Dendritic cell treated with granulocyte-macrophage colony-stimulating factor and Interleukin-4, amounts not matched to agents 40 ng/mL and 50 ng/mL, for 4 days (primary cell): ENCODE measurements at regions not wholly inside any gene's neighbourhood (a gene's known extent, or its start where the extent isn't known, plus 50 kb on each side); places are given as distances from the start of the nearest gene placed in this dataset.

Experiments used
- H3K27ac Mint-ChIP-seq: one replicate; pipeline ENCODE4 v1.8.0; 2022; ENCODE audit warnings: mild to moderate bottlenecking, mixed read lengths
- H3K27me3 Mint-ChIP-seq: one replicate; pipeline ENCODE4 v1.8.0; 2022; ENCODE audit warnings: mild to moderate bottlenecking, mixed read lengths
- H3K36me3 Mint-ChIP-seq: one replicate; pipeline ENCODE4 v1.8.0; 2022; ENCODE audit warnings: low read depth, mixed read lengths
- H3K4me1 Mint-ChIP-seq: one replicate; pipeline ENCODE4 v1.8.0; 2022; ENCODE audit warnings: low read depth, mixed read lengths
- H3K4me3 Mint-ChIP-seq: one replicate; pipeline ENCODE4 v1.8.0; 2022; ENCODE audit warnings: mild to moderate bottlenecking, moderate library complexity, mixed read lengths
- H3K9me3 Mint-ChIP-seq: one replicate; pipeline ENCODE4 v1.8.0; 2022; ENCODE audit warnings: mixed read lengths
- intact Hi-C: fragments of 100-400 bp; cut with micrococcal nuclease; formaldehyde crosslinking; loops from one replicate; pipeline ENCODE4 v1.15.0; 2022

DNA sequence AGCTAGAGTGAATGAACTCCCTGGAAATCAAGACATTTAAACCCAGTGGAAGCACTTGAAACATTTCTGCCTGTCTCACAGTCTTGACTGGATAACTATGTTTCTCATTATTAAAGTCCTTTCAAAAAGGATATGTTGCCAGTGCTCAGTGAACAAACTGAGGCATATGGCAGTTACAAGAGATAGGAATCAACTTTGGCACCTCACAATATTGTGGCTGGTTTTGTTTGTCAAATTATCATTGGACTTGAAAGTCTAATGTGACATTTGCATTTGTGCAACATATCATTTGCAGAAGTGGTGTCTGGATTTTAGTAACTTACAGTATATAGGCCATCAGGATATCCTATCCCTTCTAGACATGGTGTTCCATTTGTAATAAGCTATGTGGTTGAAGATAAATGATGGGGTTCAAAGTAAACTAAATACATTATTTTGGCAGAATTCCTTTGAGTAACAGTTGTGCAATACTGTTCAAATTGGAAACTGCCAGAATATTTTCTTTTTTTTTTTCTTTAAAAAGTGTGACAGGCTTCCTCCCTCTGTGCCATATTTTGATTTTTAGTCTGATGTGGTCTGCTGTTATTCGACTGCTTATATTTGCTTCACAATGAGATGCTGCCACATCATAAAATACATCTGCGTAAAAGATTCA is 927.7 kb downstream of the FLRT2 start:
- no peaks in the 10 kb centered on the region for H3K36me3 Mint-ChIP-seq
- no peak overlapping the region for H3K4me3 Mint-ChIP-seq
- H3K9me3 Mint-ChIP-seq, result no peaks in the 10 kb centered on the region
- intact Hi-C loops, result no loop called here
- H3K4me1 Mint-ChIP-seq, result no peaks in the 10 kb centered on the region
- H3K27me3 Mint-ChIP-seq, result no peaks in the 10 kb centered on the region
- no peak overlapping the region for H3K27ac Mint-ChIP-seq

DNA sequence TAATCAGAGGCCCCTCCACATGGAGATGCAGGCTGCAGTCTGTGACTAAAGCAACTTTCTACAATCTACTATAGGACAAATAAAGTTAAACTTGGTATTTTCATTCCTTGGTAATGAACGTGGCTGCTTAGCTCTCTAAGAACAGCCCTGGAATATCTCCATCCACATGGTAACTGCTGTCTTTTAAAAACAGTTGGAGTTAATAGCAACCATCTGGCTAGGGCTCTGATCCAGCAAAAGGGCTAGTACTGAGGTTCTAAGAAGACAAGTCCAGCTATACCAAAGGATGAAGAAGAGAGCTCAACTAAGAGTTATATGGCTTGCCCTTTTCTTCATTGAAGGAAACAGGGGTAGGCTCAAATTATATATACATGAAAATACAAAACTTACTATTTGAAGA is 920.1 kb downstream of the FLRT2 start:
- Mint-ChIP-seq H3K27ac (no peak overlapping the region), H3K36me3 (no peaks in the 10 kb centered on the region), H3K27me3 (no peaks in the 10 kb centered on the region), H3K9me3 (peaks cover 8% of the 10 kb centered on the region), H3K4me3 (no peak overlapping the region), H3K4me1 (no peaks in the 10 kb centered on the region)
- intact Hi-C loops, result no loop called here

DNA sequence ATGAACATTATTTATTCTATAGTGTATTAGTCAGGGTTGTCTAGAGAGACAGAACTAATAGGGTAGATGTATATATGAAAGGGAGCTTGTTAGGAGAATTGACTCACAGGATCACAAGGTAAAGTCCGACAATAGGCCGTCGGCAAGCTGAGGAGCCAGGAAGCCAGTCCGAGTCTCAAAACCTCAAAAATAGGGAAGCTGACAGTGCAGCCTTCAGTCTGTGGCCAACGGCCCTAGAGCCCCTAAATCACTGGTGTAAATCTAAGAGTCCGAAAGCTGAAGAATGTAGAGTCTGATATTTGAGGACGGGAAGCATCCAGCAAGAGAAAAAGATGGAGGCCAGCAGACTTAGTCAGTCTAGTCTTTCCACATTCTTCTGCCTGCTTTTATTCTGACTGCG is 912.2 kb downstream of the FLRT2 start:
- no peak overlapping the region for H3K27ac Mint-ChIP-seq
- intact Hi-C loops, result no loop called here
- no peak overlapping the region for H3K4me3 Mint-ChIP-seq
- H3K36me3 Mint-ChIP-seq, result no peaks in the 10 kb centered on the region
- H3K27me3 Mint-ChIP-seq, result no peaks in the 10 kb centered on the region
- no peaks in the 10 kb centered on the region for H3K9me3 Mint-ChIP-seq
- peaks cover 11% of the 10 kb centered on the region for H3K4me1 Mint-ChIP-seq

DNA sequence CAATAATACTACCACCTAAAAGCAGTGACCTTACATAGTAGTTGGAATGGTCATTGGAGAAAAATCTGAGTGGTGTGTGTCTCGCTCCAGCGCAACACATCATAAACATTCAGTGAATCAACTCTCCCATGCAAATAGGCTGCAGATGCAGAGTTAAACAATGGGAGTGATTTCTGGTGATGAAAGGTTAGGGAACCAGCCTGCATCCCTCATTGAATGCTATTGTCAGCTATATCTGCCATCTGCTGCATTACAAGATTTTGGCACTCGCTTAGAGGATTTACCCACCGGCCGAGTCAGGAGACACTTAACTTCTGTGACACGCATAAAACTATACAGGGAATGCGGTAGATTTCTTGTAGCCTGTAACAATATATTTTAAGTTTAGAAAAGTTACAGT is 900.9 kb downstream of the FLRT2 start:
- no peaks in the 10 kb centered on the region for H3K4me1 Mint-ChIP-seq
- no peaks in the 10 kb centered on the region for H3K36me3 Mint-ChIP-seq

DNA sequence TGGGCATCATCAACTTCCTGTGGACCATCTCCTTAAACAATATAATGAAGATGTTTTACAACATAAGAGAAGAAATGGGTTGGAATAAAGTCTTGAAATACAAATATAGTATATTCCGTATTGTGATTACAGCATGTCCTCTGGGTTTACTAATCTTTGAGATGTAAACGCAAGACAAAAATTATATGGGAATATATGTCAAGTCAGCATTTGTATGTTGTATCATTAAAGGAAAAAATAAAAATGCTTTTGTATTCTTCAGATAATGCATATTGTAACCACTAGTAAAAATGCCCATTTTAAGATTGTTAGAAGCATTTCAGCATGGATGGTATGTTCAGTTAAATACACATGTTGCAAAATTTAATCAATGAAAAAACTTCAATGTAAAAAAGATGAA is 893.3 kb downstream of the FLRT2 start:
- Mint-ChIP-seq H3K36me3 (no peaks in the 10 kb centered on the region), H3K4me3 (no peak overlapping the region), H3K9me3 (no peaks in the 10 kb centered on the region), H3K27ac (no peak overlapping the region), H3K27me3 (no peaks in the 10 kb centered on the region), H3K4me1 (no peaks in the 10 kb centered on the region)
- intact Hi-C loops, result no loop called here

More for the DNA sequence above, 900.9 kb downstream of the FLRT2 start:
- intact Hi-C loops, result no loop called here
- no peak overlapping the region for H3K4me3 Mint-ChIP-seq
- H3K27me3 Mint-ChIP-seq, result no peaks in the 10 kb centered on the region
- peaks cover 8% of the 10 kb centered on the region for H3K9me3 Mint-ChIP-seq
- no peak overlapping the region for H3K27ac Mint-ChIP-seq

DNA sequence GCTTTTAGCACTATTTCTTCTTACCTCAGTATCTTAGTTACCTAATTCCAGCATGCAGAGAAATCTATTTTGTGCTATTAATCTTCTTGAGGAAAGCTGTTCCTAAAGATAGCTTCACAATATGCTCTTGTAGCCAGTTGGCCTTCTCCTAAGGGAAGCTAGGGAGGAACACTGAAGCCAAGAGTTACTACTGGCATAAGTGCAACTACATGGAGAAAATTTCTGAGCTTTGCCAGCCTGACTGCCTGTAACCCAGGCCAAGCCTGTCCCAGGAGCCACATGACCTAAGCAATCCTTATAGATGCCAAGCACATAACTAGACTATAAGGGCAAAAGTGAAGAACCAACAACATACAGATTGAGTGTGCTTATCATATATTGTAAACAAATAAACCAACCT is 890.2 kb downstream of the FLRT2 start:
- H3K27me3 Mint-ChIP-seq, result no peaks in the 10 kb centered on the region

DNA sequence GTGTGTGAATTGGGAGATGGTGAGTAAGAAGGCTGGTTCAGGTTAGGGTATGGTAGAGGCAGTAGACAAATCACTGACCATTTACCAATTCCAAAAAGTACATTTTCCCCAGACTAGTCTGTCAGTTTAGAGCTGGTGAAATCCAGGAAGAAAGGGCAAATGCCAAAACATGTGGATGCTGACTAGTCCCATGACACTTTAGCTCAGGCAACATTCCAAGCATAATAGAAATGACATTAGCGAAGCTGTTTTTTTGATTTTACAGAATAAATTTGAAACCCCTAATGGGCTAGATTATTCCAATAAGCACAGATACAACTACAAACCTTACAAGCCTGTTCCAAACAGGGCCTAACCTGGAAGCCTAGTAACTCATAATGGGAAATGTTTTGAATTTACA is 884.2 kb downstream of the FLRT2 start:
- no peaks in the 10 kb centered on the region for H3K36me3 Mint-ChIP-seq
- H3K27ac Mint-ChIP-seq, result no peak overlapping the region
- H3K27me3 Mint-ChIP-seq, result no peaks in the 10 kb centered on the region
- no peak overlapping the region for H3K4me3 Mint-ChIP-seq
- peaks cover 22% of the 10 kb centered on the region for H3K9me3 Mint-ChIP-seq
- H3K4me1 Mint-ChIP-seq, result no peaks in the 10 kb centered on the region
- intact Hi-C loops, result no loop called here

More for the DNA sequence above, 890.2 kb downstream of the FLRT2 start:
- Mint-ChIP-seq H3K4me3 (no peak overlapping the region), H3K36me3 (no peaks in the 10 kb centered on the region), H3K9me3 (no peaks in the 10 kb centered on the region), H3K4me1 (no peaks in the 10 kb centered on the region), H3K27ac (no peak overlapping the region)
- intact Hi-C loops, result no loop called here

DNA sequence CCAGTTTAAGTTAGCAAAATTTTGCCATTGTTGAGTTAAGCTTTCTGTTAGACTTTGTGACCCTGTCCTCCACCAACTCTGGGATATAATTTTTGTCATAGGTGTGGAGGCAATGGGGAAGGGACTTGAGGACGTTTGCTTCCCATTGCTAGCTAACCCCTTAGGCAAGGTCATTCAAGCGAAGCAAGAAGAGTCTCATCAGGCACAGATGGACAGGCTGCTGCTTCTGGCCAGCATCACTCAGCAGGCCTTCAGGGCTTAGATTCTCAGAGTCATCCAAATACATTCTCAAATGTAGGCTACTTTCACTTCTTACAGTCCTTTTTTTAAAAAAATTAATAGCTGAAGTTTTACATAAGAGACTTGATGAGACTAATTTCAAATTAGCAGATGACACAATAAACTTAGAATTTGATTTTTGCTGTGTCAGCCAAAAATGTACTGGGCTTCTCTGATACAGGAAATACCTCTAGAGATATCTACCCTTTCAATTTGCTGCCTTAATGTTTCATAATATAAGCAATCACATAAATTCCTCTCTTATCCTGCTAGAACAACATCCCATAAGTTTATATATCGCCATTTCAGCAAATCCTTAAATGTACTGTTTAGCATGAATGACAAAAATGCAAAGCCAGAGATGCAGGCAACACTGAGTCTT is 875.2 kb downstream of the FLRT2 start:
- no peak overlapping the region for H3K27ac Mint-ChIP-seq
- H3K4me3 Mint-ChIP-seq, result no peak overlapping the region
- H3K9me3 Mint-ChIP-seq, result no peaks in the 10 kb centered on the region
- H3K27me3 Mint-ChIP-seq, result no peaks in the 10 kb centered on the region
- H3K4me1 Mint-ChIP-seq, result no peaks in the 10 kb centered on the region
- intact Hi-C loops, result no loop called here
- no peaks in the 10 kb centered on the region for H3K36me3 Mint-ChIP-seq

DNA sequence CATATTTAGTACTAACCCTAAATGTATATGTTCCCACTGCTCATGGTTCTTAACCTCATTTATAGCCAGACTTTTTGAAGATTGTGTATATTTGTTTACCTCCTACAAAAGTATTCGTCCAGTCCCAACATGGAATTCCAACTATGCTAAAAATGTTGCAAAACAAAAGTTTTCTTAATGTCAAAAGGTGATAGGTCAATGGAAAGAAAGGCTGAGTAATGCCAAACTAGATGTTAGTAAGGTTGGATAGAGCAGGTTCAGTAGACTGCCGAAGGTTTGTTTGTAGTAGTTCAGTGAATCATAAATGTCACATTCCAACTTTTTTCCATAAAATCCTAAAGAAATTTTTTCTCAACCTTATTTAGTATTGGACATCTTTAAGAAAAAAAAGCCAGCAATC is 874.5 kb downstream of the FLRT2 start:
- Mint-ChIP-seq H3K4me3 (no peak overlapping the region), H3K9me3 (no peaks in the 10 kb centered on the region), H3K36me3 (no peaks in the 10 kb centered on the region), H3K27me3 (no peaks in the 10 kb centered on the region), H3K27ac (no peak overlapping the region), H3K4me1 (no peaks in the 10 kb centered on the region)
- intact Hi-C loops, result no loop called here

DNA sequence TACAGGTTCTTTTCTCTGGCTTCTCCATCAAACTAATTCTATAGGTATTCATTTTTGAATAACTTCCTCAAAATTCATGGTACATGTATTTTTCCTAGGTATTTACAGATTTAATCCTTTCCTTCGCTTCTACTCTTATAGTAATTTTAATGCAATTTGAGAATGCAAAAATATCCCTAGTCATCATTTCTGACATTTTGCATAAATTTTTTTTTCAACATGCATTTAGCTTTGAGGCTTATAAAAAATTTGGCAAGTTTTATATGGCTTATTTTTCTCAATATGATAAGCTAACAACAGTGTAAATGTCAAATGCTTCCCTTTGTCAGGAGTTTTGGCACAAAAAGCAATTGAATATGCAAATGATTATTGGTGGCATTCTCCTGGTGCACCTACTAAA is 872.6 kb downstream of the FLRT2 start:
- intact Hi-C loops, result no loop called here
- H3K36me3 Mint-ChIP-seq, result no peaks in the 10 kb centered on the region
- no peak overlapping the region for H3K4me3 Mint-ChIP-seq
- no peaks in the 10 kb centered on the region for H3K9me3 Mint-ChIP-seq
- no peak overlapping the region for H3K27ac Mint-ChIP-seq
- H3K4me1 Mint-ChIP-seq, result no peaks in the 10 kb centered on the region
- no peaks in the 10 kb centered on the region for H3K27me3 Mint-ChIP-seq

DNA sequence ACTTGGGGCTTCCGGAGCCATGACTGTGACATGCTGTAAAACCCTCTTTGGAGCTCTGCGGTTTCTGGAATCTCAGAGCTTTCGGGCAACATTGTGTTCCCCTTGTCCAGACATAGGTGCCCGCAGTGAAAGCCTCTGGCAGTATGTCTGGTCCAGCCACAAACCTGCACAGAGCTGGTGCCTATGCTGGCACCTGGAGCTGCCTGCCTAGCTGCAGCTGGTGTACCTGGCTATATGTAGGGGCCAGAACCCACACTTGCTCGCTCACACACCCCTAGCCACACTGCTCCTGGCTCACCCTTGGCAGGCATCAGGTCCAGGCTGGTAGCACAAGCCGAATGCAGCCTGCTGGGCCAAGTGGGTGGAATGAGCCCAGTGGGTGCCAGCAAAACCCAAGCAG is 861.1 kb downstream of the FLRT2 start:
- H3K9me3 Mint-ChIP-seq, result peaks cover 32% of the 10 kb centered on the region
- H3K4me1 Mint-ChIP-seq, result no peaks in the 10 kb centered on the region
- no peaks in the 10 kb centered on the region for H3K27me3 Mint-ChIP-seq
- H3K36me3 Mint-ChIP-seq, result no peaks in the 10 kb centered on the region
- intact Hi-C loops, result no loop called here
- H3K4me3 Mint-ChIP-seq, result no peak overlapping the region
- H3K27ac Mint-ChIP-seq, result no peak overlapping the region

DNA sequence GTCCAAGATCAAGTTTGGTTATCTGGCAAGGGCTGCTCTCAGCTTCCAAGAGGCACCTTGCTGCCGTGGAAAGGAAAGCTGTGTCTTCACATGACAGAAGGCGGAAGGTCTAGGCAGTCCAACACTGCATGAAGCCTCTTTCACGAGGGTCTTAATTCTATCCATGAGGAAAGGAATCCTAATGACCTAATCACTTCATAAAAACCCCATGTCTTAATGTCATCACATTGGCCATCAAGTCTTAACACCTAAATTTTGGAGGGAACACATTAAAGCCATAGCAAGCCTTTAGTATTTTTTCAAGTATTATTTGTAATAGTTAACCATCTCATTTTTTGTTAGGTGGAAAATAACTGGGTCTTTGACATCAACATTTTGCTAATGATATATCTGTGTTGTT is 858.3 kb downstream of the FLRT2 start:
- no peak overlapping the region for H3K4me3 Mint-ChIP-seq
- no peak overlapping the region for H3K27ac Mint-ChIP-seq
- H3K36me3 Mint-ChIP-seq, result no peaks in the 10 kb centered on the region
- no peaks in the 10 kb centered on the region for H3K4me1 Mint-ChIP-seq
- intact Hi-C loops, result no loop called here
- peaks cover 24% of the 10 kb centered on the region for H3K9me3 Mint-ChIP-seq
- no peaks in the 10 kb centered on the region for H3K27me3 Mint-ChIP-seq

DNA sequence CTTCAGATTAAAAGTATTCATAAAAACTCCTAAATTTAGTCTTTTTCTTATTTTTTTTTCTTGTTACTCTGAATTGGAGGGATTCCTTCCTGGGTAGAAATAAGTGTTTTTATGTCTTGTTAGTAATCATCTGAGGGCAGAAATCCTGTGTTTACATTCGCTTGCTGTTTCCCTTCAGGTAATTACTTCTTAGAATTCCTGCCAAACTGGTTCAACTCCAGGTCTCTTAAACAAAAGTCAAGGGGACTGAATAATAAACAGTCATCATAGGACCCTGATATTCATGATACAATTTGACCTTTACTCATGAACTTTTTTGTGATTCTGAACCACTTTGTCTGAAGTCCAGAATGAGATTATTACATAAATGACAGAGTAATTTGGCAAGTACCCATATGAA is 843.9 kb downstream of the FLRT2 start:
- Mint-ChIP-seq H3K27ac (no peak overlapping the region), H3K27me3 (no peaks in the 10 kb centered on the region), H3K9me3 (peaks cover 30% of the 10 kb centered on the region), H3K36me3 (no peaks in the 10 kb centered on the region), H3K4me3 (no peak overlapping the region), H3K4me1 (no peaks in the 10 kb centered on the region)
- intact Hi-C loops, result no loop called here

DNA sequence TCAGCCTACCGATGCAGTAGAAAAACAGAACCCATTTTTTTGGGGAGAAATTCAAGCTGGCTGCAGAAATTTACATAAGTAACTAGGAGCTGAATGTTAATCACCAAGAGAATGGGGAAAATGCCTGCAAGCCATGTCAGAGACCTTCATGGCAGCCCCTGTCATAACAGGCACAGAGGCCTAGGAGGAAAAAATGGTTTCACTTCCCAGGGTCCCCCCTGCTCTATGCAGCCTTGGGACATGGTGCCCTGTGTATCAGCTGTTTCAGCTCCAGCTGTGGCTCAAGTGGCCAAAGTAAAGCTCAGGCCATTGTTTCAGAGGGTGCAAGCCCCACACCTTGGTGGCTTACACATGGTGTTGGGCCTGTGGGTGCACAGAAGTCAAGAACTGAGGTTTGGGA is 842.5 kb downstream of the FLRT2 start:
- Mint-ChIP-seq H3K36me3 (no peaks in the 10 kb centered on the region), H3K27me3 (no peaks in the 10 kb centered on the region), H3K4me3 (no peak overlapping the region), H3K4me1 (no peaks in the 10 kb centered on the region), H3K9me3 (peaks cover 30% of the 10 kb centered on the region), H3K27ac (no peak overlapping the region)
- intact Hi-C loops, result no loop called here

DNA sequence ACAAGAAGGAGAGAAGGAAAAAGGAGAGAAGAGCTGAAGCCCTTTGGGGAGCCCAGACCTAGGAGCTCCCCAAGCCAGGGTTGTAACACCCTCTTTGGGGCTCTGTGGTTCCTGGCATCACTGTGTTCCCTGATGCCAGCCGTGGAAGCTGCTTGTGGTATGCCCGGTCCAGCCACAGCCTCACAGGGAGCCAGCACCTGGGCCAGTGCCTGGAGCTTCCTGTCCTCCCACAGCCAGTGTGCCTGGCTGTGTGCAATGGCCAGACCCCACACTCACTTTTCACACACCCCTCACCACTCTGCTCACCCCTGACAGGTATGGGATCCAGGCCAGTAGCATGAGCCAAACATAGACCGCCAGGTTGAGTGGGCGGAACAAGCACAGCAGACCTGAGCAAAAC is 834.7 kb downstream of the FLRT2 start:
- Mint-ChIP-seq H3K27me3 (no peaks in the 10 kb centered on the region), H3K4me1 (no peaks in the 10 kb centered on the region), H3K36me3 (no peaks in the 10 kb centered on the region), H3K9me3 (peaks cover 24% of the 10 kb centered on the region), H3K27ac (no peak overlapping the region), H3K4me3 (no peak overlapping the region)
- intact Hi-C loops, result no loop called here
